Brain microvascular endothelial cell (primary cell): ENCODE measurements at regions not wholly inside any gene's neighbourhood (a gene's known extent, or its start where the extent isn't known, plus 50 kb on each side); places are given as distances from the start of the nearest gene placed in this dataset.

Experiments used
- DNase-seq: peaks from one replicate; pipeline ENCODE4 v3.0.0-alpha.2; 2020
- H3K27ac ChIP-seq: fragments of 250-450 bp; sonication (Bioruptor Pico); 2 replicates; pipeline ENCODE4 v1.5.1; 2020; ENCODE audit warnings: mild to moderate bottlenecking, moderate library complexity
- H3K27me3 ChIP-seq: fragments of 250-450 bp; sonication (Bioruptor Pico); replicated peaks from 2 replicates; pipeline ENCODE4 v1.5.1; 2020; ENCODE audit warnings: mild to moderate bottlenecking
- H3K36me3 ChIP-seq: fragments of 250-450 bp; sonication (Bioruptor Pico); replicated peaks from 2 replicates; pipeline ENCODE4 v1.5.1; 2020; ENCODE audit warnings: mild to moderate bottlenecking
- H3K4me3 ChIP-seq: 2 replicates; pipeline ENCODE4 v1.5.1; 2011; ENCODE audit warnings: low read depth, mild to moderate bottlenecking, control low read depth, low read length, moderate library complexity
- CTCF ChIP-seq: IDR thresholded peaks from 2 replicates; pipeline ENCODE4 v1.5.1; 2011; ENCODE audit warnings: low read depth, mild to moderate bottlenecking, moderate library complexity, low read length, control low read depth, inconsistent platforms; ENCODE audit errors: missing control alignments
- in situ Hi-C: cut with HindIII; loops from 2 replicates; pipeline ENCODE4 v1.10.0; 2017; ENCODE audit warnings: low sequenced_read_pairs, low pct_ligation_motif_present

GRCh38 chr1:58926152-58926551, 142.3 kb upstream of the JUN start:
- TF ChIP-seq CTCF = no peak
- H3K4me3 ChIP-seq = no peak overlapping the region
- no peak for DNase-seq
- no peak overlapping the region for H3K27ac ChIP-seq
- no peaks in the 10 kb centered on the region for H3K36me3 ChIP-seq
- H3K27me3 ChIP-seq = no peaks in the 10 kb centered on the region
- in situ Hi-C loops = no loop called here

- H3K27me3 ChIP-seq = no peaks in the 10 kb centered on the region
- no peak for TF ChIP-seq CTCF
- in situ Hi-C loops = no loop called here
- no peak for DNase-seq
- no peak overlapping the region for H3K27ac ChIP-seq
- H3K4me3 ChIP-seq = no peak overlapping the region
- no peaks in the 10 kb centered on the region for H3K36me3 ChIP-seq
Measured at GRCh38 chr1:58927041-58927721, 143.3 kb upstream of the JUN start.

- in situ Hi-C loops = no loop called here
- Histone ChIP-seq H3K4me3 (no peak overlapping the region), H3K27me3 (no peaks in the 10 kb centered on the region), H3K27ac (no peak overlapping the region), H3K36me3 (no peaks in the 10 kb centered on the region)
- no peak for TF ChIP-seq CTCF
- no peak for DNase-seq
Measured at GRCh38 chr1:58927722-58928085, 143.9 kb upstream of the JUN start.

- Histone ChIP-seq H3K27me3 (no peaks in the 10 kb centered on the region), H3K27ac (no peak overlapping the region), H3K36me3 (no peaks in the 10 kb centered on the region), H3K4me3 (no peak overlapping the region)
- in situ Hi-C loops = no loop called here
- DNase-seq = no peak
- TF ChIP-seq CTCF = no peak
Measured at GRCh38 chr1:58928514-58928913, 144.7 kb upstream of the JUN start.

- DNase-seq = no peak
Measured at GRCh38 chr1:58929671-58930325, 146.0 kb upstream of the JUN start.

More at GRCh38 chr1:58929671-58930325, 146.0 kb upstream of the JUN start:
- TF ChIP-seq CTCF = no peak
- in situ Hi-C loops = no loop called here
- Histone ChIP-seq H3K27ac (no peak overlapping the region), H3K27me3 (no peaks in the 10 kb centered on the region), H3K36me3 (no peaks in the 10 kb centered on the region), H3K4me3 (no peak overlapping the region)
